ENCODE measurements at regions not wholly inside any gene's neighbourhood (a gene's known extent, or its start where the extent isn't known, plus 50 kb on each side); places are given as distances from the start of the nearest gene placed in this dataset.

DNA sequence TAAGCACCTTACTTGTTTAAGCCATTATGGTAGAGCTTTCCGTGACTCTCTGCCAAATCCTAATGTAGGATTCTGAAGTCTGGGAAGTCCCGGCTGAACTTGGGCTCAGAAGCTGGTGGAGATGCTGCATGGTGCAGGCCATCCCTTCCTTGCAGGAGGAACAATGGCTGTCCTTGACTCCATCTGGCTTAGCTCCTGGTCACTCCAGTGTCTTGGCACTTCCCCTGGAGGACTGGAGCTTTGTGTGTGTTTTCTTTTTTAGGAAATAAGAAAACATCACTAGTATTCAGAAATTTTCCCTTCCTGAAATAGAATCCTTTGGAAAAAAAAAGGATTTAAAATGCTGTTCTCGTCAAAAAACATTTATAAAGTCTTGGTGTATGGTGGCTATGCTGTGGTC is 209.3 kb upstream of the ROPN1 start:
- WGBS (ENCODE audit: insufficient coverage, low coverage, low lambda C conversion rate, missing lambda C conversion rate), result 61% methylated on average over 2 of the region's 3 CpGs
- no peak for ATAC-seq
- no peaks in the 10 kb centered on the region for H3K4me1 ChIP-seq

DNA sequence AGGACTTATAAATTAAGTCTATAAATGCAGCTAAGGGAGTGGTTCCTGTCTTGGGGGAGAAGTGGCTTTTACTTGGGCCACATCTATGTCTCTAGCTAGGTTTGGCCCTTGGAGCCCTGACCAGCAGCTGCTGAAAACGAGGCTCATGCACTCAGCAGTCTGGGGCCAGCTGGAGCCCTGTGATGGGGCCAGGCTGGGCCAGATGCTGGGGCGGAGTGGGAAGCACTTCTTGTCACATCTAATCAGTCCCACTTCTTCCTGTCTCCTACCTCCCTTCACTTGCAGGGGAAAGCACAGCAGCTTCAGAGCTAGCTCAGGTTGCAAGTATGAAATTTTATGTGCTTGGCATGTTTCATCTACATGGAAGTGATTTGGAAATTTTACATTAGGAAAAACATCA is 209.9 kb upstream of the ROPN1 start:
- TF ChIP-seq, protein P1, sequence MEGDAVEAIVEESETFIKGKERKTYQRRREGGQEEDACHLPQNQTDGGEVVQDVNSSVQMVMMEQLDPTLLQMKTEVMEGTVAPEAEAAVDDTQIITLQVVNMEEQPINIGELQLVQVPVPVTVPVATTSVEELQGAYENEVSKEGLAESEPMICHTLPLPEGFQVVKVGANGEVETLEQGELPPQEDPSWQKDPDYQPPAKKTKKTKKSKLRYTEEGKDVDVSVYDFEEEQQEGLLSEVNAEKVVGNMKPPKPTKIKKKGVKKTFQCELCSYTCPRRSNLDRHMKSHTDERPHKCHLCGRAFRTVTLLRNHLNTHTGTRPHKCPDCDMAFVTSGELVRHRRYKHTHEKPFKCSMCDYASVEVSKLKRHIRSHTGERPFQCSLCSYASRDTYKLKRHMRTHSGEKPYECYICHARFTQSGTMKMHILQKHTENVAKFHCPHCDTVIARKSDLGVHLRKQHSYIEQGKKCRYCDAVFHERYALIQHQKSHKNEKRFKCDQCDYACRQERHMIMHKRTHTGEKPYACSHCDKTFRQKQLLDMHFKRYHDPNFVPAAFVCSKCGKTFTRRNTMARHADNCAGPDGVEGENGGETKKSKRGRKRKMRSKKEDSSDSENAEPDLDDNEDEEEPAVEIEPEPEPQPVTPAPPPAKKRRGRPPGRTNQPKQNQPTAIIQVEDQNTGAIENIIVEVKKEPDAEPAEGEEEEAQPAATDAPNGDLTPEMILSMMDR (IDR thresholded peaks at IDR 0.05), result no peak
- Histone ChIP-seq H3K4me3 (no peak overlapping the region), H3K4me1 (no peaks in the 10 kb centered on the region), H3K27me3 (no peaks in the 10 kb centered on the region), H3K36me3 (no peaks in the 10 kb centered on the region), H3K9me3 (no peaks in the 10 kb centered on the region), H3K27ac (no peak overlapping the region)
- intact Hi-C loops (cut with DNase I), result no loop called here
- no peak for DNase-seq
- ATAC-seq, result peak in 1 of 4 donors; percentile 35
- no CpG with 5 or more reads among the region's 2 CpGs for WGBS (ENCODE audit: insufficient coverage, low coverage, low lambda C conversion rate, missing lambda C conversion rate)

More for the DNA sequence above, 209.3 kb upstream of the ROPN1 start:
- Histone ChIP-seq H3K36me3 (no peaks in the 10 kb centered on the region), H3K9me3 (no peaks in the 10 kb centered on the region), H3K27me3 (no peaks in the 10 kb centered on the region), H3K4me3 (no peak overlapping the region), H3K27ac (no peak overlapping the region)
- no peak for DNase-seq
- no peak for TF ChIP-seq POLR2A (IDR thresholded peaks at IDR 0.05)
- TF ChIP-seq, protein P1 (IDR thresholded peaks at IDR 0.05), result no peak
- intact Hi-C loops (cut with DNase I), result no loop called here

- DNase-seq, result no peak
- WGBS (ENCODE audit: insufficient coverage, low coverage, low lambda C conversion rate, missing lambda C conversion rate), result 48% methylated on average over 3 of the region's 4 CpGs
- Histone ChIP-seq H3K36me3 (no peaks in the 10 kb centered on the region), H3K4me3 (no peak overlapping the region), H3K27me3 (no peaks in the 10 kb centered on the region), H3K9me3 (no peaks in the 10 kb centered on the region), H3K4me1 (no peaks in the 10 kb centered on the region), H3K27ac (no peak overlapping the region)
- TF ChIP-seq, protein P1 (IDR thresholded peaks at IDR 0.05), result no peak
- no peak for TF ChIP-seq POLR2A (IDR thresholded peaks at IDR 0.05)
- intact Hi-C loops (cut with DNase I), result no loop called here
- ATAC-seq, result peak in 2 of 4 donors; percentile 26 to 29
Observed at GRCh38 chr3:124202754-124203153, 210.8 kb upstream of the ROPN1 start.

DNA sequence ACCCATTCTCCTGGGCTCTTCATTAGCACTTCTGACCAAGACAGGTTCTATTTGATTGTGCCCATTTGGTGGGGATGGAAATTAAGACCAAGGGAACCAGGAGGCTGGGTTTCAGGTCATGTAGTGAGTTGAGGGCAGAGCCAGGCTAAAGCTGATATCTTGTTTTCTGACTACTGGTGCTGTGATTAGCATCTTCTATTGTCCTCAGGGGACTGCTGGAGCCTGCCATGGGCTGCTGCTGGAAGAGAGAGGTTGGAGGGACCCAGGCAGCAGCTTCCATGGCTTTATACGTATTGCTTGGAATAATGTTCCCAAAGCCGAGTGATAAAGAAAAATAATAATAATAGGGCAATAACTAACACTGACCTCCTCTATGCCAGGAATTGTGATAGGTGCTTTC is 211.4 kb upstream of the ROPN1 start:
- Histone ChIP-seq H3K4me1 (no peaks in the 10 kb centered on the region), H3K4me3 (no peak overlapping the region), H3K36me3 (no peaks in the 10 kb centered on the region), H3K27ac (no peak overlapping the region), H3K9me3 (no peaks in the 10 kb centered on the region), H3K27me3 (no peaks in the 10 kb centered on the region)
- DNase-seq (no peak), ATAC-seq (no peak)
- 84% methylated on average over 2 of the region's 2 CpGs for WGBS (ENCODE audit: insufficient coverage, low coverage, low lambda C conversion rate, missing lambda C conversion rate)
- no peak for TF ChIP-seq POLR2A (IDR thresholded peaks at IDR 0.05)
- intact Hi-C loops (cut with DNase I), result no loop called here

DNA sequence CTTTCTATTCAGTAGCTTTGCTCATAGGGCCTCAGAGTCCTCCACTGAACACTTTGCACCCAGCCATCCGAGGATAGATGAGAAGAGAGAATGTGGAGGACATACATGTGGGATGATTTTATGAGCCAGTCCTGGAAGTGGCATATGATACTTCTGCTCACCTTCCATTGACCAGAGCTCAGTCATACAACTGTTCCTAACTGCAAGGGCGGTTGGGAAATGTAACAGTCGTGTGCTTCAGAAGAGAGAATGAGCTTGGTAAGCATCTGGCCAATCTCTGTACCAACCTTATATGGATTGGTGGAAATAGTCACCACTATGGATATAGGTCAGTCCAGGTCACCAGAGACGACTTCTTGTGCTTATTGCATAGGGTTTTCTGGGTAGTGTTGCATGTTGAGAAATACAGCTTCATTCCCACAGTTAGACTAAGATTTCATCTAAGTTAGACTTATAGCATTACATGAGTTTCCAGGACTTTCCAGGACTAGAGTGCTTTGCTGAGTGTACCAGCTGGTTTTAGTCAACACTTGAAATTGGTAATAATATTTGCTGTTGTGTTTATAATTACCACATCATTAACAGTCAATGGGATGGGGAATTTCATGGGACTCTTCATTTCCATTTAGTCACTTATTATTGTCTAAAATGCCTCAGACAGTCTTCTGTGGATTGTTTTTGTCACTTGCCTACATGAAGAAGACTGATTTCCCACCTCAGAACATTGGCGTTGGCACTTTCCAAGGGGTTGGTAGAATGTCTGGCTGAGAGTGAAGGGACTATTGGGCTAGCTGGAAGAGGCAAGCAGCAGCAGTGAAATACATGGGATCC is 214.5 kb upstream of the ROPN1 start:
- intact Hi-C loops (cut with DNase I), result no loop called here
- DNase-seq, result no peak
- no peaks in the 10 kb centered on the region for H3K4me1 ChIP-seq
- 77% methylated on average over 4 of the region's 5 CpGs for WGBS (ENCODE audit: insufficient coverage, low coverage, low lambda C conversion rate, missing lambda C conversion rate)
- H3K4me3 ChIP-seq, result no peak overlapping the region
- no peaks in the 10 kb centered on the region for H3K36me3 ChIP-seq
- H3K9me3 ChIP-seq, result no peaks in the 10 kb centered on the region
- no peak for TF ChIP-seq POLR2A (IDR thresholded peaks at IDR 0.05)
- TF ChIP-seq, protein P1 (IDR thresholded peaks at IDR 0.05), result no peak
- H3K27ac ChIP-seq, result no peak overlapping the region
- no peak for ATAC-seq
- no peaks in the 10 kb centered on the region for H3K27me3 ChIP-seq

Data from right lobe of liver (tissue), 6 donors.